ENCODE measurements at regions not wholly inside any gene's neighbourhood (a gene's known extent, or its start where the extent isn't known, plus 50 kb on each side); places are given as distances from the start of the nearest gene placed in this dataset.

- H3K4me3 ChIP-seq (ENCODE audit: low read depth, low read length), result no peak overlapping the region
- TF ChIP-seq CTCF (IDR thresholded peaks at IDR 0.05; ENCODE audit: low read depth, low read length) (no peak), MAX (IDR thresholded peaks at IDR 0.05; ENCODE audit: low read depth, low read length) (no peak), POLR2A (IDR thresholded peaks at IDR 0.05; ENCODE audit: extremely low read depth, insufficient read length) (no peak), MYC (IDR thresholded peaks at IDR 0.05; ENCODE audit: low read depth, low read length) (no peak)
- no peak for DNase-seq (ENCODE audit: low read depth)
Measured at GRCh38 chr4:108325561-108325960, 156.8 kb upstream of the LEF1 start.

GRCh38 chr4:108324450-108324849 is 155.7 kb upstream of the LEF1 start:
- no peak for DNase-seq (ENCODE audit: low read depth)
- H3K4me3 ChIP-seq (ENCODE audit: low read depth, low read length), result no peak overlapping the region
- TF ChIP-seq POLR2A (IDR thresholded peaks at IDR 0.05; ENCODE audit: extremely low read depth, insufficient read length) (no peak), MAX (IDR thresholded peaks at IDR 0.05; ENCODE audit: low read depth, low read length) (no peak), CTCF (IDR thresholded peaks at IDR 0.05; ENCODE audit: low read depth, low read length) (no peak), MYC (IDR thresholded peaks at IDR 0.05; ENCODE audit: low read depth, low read length) (no peak)

- DNase-seq (ENCODE audit: low read depth), result no peak
- TF ChIP-seq MAX (IDR thresholded peaks at IDR 0.05; ENCODE audit: low read depth, low read length) (no peak), CTCF (IDR thresholded peaks at IDR 0.05; ENCODE audit: low read depth, low read length) (no peak), POLR2A (IDR thresholded peaks at IDR 0.05; ENCODE audit: extremely low read depth, insufficient read length) (no peak), MYC (IDR thresholded peaks at IDR 0.05; ENCODE audit: low read depth, low read length) (no peak)
- no peak overlapping the region for H3K4me3 ChIP-seq (ENCODE audit: low read depth, low read length)
Measured at GRCh38 chr4:108322497-108322896, 153.8 kb upstream of the LEF1 start.

GRCh38 chr4:108320061-108320460 is 151.3 kb upstream of the LEF1 start:
- no peak overlapping the region for H3K4me3 ChIP-seq (ENCODE audit: low read depth, low read length)
- no peak for DNase-seq (ENCODE audit: low read depth)
- TF ChIP-seq POLR2A (IDR thresholded peaks at IDR 0.05; ENCODE audit: extremely low read depth, insufficient read length) (no peak), MAX (IDR thresholded peaks at IDR 0.05; ENCODE audit: low read depth, low read length) (no peak), MYC (IDR thresholded peaks at IDR 0.05; ENCODE audit: low read depth, low read length) (no peak)

GRCh38 chr4:108317377-108317776 is 148.6 kb upstream of the LEF1 start:
- TF ChIP-seq CTCF (IDR thresholded peaks at IDR 0.05; ENCODE audit: low read depth, low read length) (no peak), MYC (IDR thresholded peaks at IDR 0.05; ENCODE audit: low read depth, low read length) (no peak), POLR2A (IDR thresholded peaks at IDR 0.05; ENCODE audit: extremely low read depth, insufficient read length) (no peak), MAX (IDR thresholded peaks at IDR 0.05; ENCODE audit: low read depth, low read length) (no peak)
- H3K4me3 ChIP-seq (ENCODE audit: low read depth, low read length), result no peak overlapping the region
- no peak for DNase-seq (ENCODE audit: low read depth)

GRCh38 chr4:108315694-108316093 is 147.0 kb upstream of the LEF1 start:
- H3K4me3 ChIP-seq (ENCODE audit: low read depth, low read length), result no peak overlapping the region
- DNase-seq (ENCODE audit: low read depth), result no peak
- TF ChIP-seq POLR2A (IDR thresholded peaks at IDR 0.05; ENCODE audit: extremely low read depth, insufficient read length), result no peak
- no peak for TF ChIP-seq MYC (IDR thresholded peaks at IDR 0.05; ENCODE audit: low read depth, low read length)
- no peak for TF ChIP-seq CTCF (IDR thresholded peaks at IDR 0.05; ENCODE audit: low read depth, low read length)
- no peak for TF ChIP-seq MAX (IDR thresholded peaks at IDR 0.05; ENCODE audit: low read depth, low read length)

All from NB4 (cell line).